PFSK-1 (cell line): ENCODE measurements at regions not wholly inside any gene's neighbourhood (a gene's known extent, or its start where the extent isn't known, plus 50 kb on each side); places are given as distances from the start of the nearest gene placed in this dataset.

Experiments
- FOXP2 ChIP-seq: optimal IDR thresholded peaks from 2 replicates; pipeline ENCODE3; 2011; ENCODE audit warnings: borderline replicate concordance, control low read depth, inconsistent platforms; ENCODE audit not compliant: insufficient read depth; ENCODE audit errors: extremely low read length, extremely low read depth
- POLR2AphosphoS5 ChIP-seq: IDR thresholded peaks from 2 replicates; pipeline ENCODE4 v1.6.1; 2012; ENCODE audit warnings: low read depth, mild to moderate bottlenecking, control low read depth, low read length, moderate library complexity
- REST ChIP-seq, 2 experiments: IDR thresholded peaks; 2 replicates each; pipeline versions ENCODE4 v1.6.1 to v1.8.0; 2011 to 2012; ENCODE audit warnings: low read depth in 2 of 2, low read length in 2 of 2, control low read depth in 1 of 2, inconsistent platforms in 1 of 2, mild to moderate bottlenecking in 1 of 2, moderate library complexity in 1 of 2; ENCODE audit not compliant: insufficient read depth in 1 of 2
- SIN3A ChIP-seq: IDR thresholded peaks from 2 replicates; pipeline ENCODE4 v1.6.1; 2012; ENCODE audit warnings: mild to moderate bottlenecking, low read length, moderate library complexity, borderline replicate concordance; ENCODE audit not compliant: insufficient read depth
- TAF1 ChIP-seq: IDR thresholded peaks from 2 replicates; pipeline ENCODE4 v1.6.1; 2012; ENCODE audit warnings: low read length, control low read depth, borderline replicate concordance; ENCODE audit not compliant: insufficient read depth

DNA sequence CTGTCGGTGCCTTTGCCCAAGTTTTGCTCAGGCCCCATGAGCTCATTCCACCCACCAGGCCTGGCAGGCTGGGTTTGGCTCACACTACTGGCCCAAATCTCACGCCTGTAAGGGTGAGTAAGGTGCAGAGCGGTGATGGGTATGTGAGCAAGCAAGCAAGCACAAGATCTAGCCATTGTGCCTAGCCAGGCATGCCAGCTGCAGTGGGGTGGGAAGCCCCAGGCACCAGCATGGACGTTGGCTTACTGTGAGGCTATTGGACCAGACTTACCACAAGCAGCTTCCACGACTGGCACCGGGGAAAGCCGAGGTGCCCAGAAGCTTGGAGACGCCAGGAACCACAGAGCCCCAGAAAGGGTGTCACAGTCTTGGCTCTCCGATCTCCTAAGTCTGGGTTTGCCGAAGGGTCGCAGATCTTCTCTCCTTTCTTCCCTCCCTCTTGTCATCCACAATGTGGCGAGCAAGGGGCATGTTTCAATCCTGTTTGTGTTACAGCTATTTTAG, 2659.4 kb upstream of the PCDH20 start:
- TF ChIP-seq TAF1 (no peak), POLR2AphosphoS5 (no peak), REST (IDR thresholded peaks at IDR 0.05; ENCODE audit: insufficient read depth in 1 of 2, low read depth in 2 of 2, low read length in 2 of 2) (no peak), SIN3A (no peak), FOXP2 (no peak)

DNA sequence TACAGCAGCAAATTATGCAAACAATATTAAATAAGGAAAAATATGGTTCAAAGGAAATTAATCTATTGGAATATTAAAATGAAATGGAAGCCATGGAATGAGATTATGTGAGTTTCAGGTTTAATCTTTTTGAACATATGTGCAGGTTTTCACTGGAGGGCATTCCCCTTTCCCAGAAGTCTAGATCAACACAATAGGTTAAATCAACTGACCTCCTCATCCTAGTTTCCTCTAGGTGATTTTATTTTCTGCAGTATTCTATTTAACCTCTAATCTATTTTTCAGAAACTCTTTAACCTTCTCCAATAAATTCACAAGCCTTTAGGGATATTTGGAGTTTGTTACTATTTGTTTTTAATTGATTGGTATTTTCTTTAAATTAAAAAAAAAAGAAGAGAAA, 2657.6 kb upstream of the PCDH20 start:
- no peak for TF ChIP-seq REST (IDR thresholded peaks at IDR 0.05; ENCODE audit: insufficient read depth in 1 of 2, low read depth in 2 of 2, low read length in 2 of 2)
- TF ChIP-seq FOXP2 = no peak
- no peak for TF ChIP-seq POLR2AphosphoS5
- TF ChIP-seq SIN3A = no peak
- TF ChIP-seq TAF1 = no peak

GRCh38 chr13:64071352-64071751, 2655.7 kb upstream of the PCDH20 start:
- TF ChIP-seq SIN3A = no peak
- TF ChIP-seq REST (IDR thresholded peaks at IDR 0.05; ENCODE audit: insufficient read depth in 1 of 2, low read depth in 2 of 2, low read length in 2 of 2) = no peak
- TF ChIP-seq POLR2AphosphoS5 = no peak
- TF ChIP-seq FOXP2 = no peak
- TF ChIP-seq TAF1 = no peak

GRCh38 chr13:64069892-64070291, 2654.2 kb upstream of the PCDH20 start:
- TF ChIP-seq TAF1 (no peak), FOXP2 (no peak), POLR2AphosphoS5 (no peak), SIN3A (no peak), REST (IDR thresholded peaks at IDR 0.05; ENCODE audit: insufficient read depth in 1 of 2, low read depth in 2 of 2, low read length in 2 of 2) (no peak)

DNA sequence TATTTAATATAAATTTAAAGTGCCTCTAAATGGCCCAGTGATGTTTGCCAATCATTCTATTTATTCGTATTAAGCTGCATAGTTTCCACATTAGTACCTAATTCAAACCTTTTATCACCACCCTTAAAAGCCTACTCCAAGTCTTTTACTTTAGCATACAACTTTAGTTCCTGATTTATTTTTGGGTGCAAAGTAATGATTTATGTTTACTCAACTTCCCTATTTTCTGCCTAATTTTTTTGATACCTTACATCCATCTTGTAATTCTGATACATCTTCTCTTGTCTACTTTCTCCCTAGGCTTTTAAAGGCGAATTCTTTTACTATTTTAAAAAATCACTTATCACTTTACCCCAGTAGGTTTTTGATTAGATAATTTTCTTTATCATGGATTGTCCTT, 2651.1 kb upstream of the PCDH20 start:
- TF ChIP-seq SIN3A (no peak), POLR2AphosphoS5 (no peak), TAF1 (no peak), REST (IDR thresholded peaks at IDR 0.05; ENCODE audit: insufficient read depth in 1 of 2, low read depth in 2 of 2, low read length in 2 of 2) (no peak), FOXP2 (no peak)
